ENCODE measurements at regions not wholly inside any gene's neighbourhood (a gene's known extent, or its start where the extent isn't known, plus 50 kb on each side); places are given as distances from the start of the nearest gene placed in this dataset.

- TF ChIP-seq ESRRG (CRISPR knock-in tag; IDR thresholded peaks at IDR 0.05) (no peak), BACH2 (CRISPR knock-in tag; IDR thresholded peaks at IDR 0.05; ENCODE audit: borderline replicate concordance) (no peak), PATZ1 (CRISPR knock-in tag; IDR thresholded peaks at IDR 0.05; ENCODE audit: borderline replicate concordance) (no peak), ISL1 (CRISPR knock-in tag; IDR thresholded peaks at IDR 0.05) (no peak), SNAI2 (CRISPR knock-in tag; IDR thresholded peaks at IDR 0.05) (no peak), TOX (CRISPR knock-in tag; IDR thresholded peaks at IDR 0.05; ENCODE audit: borderline replicate concordance) (no peak), ZFP3 (CRISPR knock-in tag; IDR thresholded peaks at IDR 0.05) (no peak), ARNTL (CRISPR knock-in tag; IDR thresholded peaks at IDR 0.05; ENCODE audit: borderline replicate concordance, low read depth) (no peak)
- no peak for ATAC-seq
These were observed 843.2 kb upstream of the SLIT2 start for GRCh38 chr4:19408490-19408889.

DNA sequence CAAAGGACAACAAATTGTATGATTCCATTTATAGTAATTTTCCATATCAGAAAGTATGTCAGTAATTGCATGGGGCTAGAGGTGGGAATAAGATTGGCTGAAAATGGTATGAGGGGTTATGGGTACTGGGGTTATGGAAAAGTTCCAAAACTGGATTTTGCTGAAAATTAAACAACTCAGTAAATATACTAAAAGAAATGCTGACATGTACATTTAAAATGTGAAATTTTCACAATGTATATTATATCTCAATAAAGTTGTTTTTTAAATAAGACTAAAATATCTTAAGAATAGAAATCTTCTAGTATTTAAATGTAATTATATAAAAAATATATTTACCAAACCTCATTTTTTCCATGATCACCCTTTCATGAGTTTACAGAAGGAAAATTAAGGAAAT lies 844.9 kb upstream of the SLIT2 start:
- TF ChIP-seq ARNTL (CRISPR knock-in tag; IDR thresholded peaks at IDR 0.05; ENCODE audit: borderline replicate concordance, low read depth) (no peak), SNAI2 (CRISPR knock-in tag; IDR thresholded peaks at IDR 0.05) (no peak), ESRRG (CRISPR knock-in tag; IDR thresholded peaks at IDR 0.05) (no peak), TCF4 (CRISPR knock-in tag; IDR thresholded peaks at IDR 0.05; ENCODE audit: borderline replicate concordance) (no peak), BACH2 (CRISPR knock-in tag; IDR thresholded peaks at IDR 0.05; ENCODE audit: borderline replicate concordance) (no peak)
- TF ChIP-seq, protein P1, sequence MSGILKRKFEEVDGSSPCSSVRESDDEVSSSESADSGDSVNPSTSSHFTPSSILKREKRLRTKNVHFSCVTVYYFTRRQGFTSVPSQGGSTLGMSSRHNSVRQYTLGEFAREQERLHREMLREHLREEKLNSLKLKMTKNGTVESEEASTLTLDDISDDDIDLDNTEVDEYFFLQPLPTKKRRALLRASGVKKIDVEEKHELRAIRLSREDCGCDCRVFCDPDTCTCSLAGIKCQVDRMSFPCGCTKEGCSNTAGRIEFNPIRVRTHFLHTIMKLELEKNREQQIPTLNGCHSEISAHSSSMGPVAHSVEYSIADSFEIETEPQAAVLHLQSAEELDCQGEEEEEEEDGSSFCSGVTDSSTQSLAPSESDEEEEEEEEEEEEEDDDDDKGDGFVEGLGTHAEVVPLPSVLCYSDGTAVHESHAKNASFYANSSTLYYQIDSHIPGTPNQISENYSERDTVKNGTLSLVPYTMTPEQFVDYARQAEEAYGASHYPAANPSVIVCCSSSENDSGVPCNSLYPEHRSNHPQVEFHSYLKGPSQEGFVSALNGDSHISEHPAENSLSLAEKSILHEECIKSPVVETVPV (CRISPR knock-in tag; IDR thresholded peaks at IDR 0.05) = no peak
- no peak for ATAC-seq

GRCh38 chr4:19403786-19404370 lies 847.8 kb upstream of the SLIT2 start:
- no peak for TF ChIP-seq PATZ1 (CRISPR knock-in tag; IDR thresholded peaks at IDR 0.05; ENCODE audit: borderline replicate concordance)
- TF ChIP-seq ZFP3 (CRISPR knock-in tag; IDR thresholded peaks at IDR 0.05) = no peak
- TF ChIP-seq, protein P1 (CRISPR knock-in tag; IDR thresholded peaks at IDR 0.05) = no peak
- no peak for TF ChIP-seq ZFP30 (CRISPR knock-in tag; IDR thresholded peaks at IDR 0.05)
- TF ChIP-seq, protein P2, sequence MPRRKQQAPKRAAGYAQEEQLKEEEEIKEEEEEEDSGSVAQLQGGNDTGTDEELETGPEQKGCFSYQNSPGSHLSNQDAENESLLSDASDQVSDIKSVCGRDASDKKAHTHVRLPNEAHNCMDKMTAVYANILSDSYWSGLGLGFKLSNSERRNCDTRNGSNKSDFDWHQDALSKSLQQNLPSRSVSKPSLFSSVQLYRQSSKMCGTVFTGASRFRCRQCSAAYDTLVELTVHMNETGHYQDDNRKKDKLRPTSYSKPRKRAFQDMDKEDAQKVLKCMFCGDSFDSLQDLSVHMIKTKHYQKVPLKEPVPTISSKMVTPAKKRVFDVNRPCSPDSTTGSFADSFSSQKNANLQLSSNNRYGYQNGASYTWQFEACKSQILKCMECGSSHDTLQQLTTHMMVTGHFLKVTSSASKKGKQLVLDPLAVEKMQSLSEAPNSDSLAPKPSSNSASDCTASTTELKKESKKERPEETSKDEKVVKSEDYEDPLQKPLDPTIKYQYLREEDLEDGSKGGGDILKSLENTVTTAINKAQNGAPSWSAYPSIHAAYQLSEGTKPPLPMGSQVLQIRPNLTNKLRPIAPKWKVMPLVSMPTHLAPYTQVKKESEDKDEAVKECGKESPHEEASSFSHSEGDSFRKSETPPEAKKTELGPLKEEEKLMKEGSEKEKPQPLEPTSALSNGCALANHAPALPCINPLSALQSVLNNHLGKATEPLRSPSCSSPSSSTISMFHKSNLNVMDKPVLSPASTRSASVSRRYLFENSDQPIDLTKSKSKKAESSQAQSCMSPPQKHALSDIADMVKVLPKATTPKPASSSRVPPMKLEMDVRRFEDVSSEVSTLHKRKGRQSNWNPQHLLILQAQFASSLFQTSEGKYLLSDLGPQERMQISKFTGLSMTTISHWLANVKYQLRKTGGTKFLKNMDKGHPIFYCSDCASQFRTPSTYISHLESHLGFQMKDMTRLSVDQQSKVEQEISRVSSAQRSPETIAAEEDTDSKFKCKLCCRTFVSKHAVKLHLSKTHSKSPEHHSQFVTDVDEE (CRISPR knock-in tag; IDR thresholded peaks at IDR 0.05) = no peak
- no peak for TF ChIP-seq ISL1 (CRISPR knock-in tag; IDR thresholded peaks at IDR 0.05)
- TF ChIP-seq BACH2 (CRISPR knock-in tag; IDR thresholded peaks at IDR 0.05; ENCODE audit: borderline replicate concordance) = no peak
- no peak for TF ChIP-seq PPARA (CRISPR knock-in tag; IDR thresholded peaks at IDR 0.05; ENCODE audit: borderline replicate concordance)
- no peak for TF ChIP-seq ARNTL (CRISPR knock-in tag; IDR thresholded peaks at IDR 0.05; ENCODE audit: borderline replicate concordance, low read depth)
- TF ChIP-seq OSR1 (CRISPR knock-in tag; IDR thresholded peaks at IDR 0.05) = no peak
- TF ChIP-seq ZNF8 (CRISPR knock-in tag; IDR thresholded peaks at IDR 0.05) = no peak
- TF ChIP-seq POU6F1 (CRISPR knock-in tag; IDR thresholded peaks at IDR 0.05; ENCODE audit: borderline replicate concordance, low read depth) = no peak
- no peak for TF ChIP-seq CSDC2 (CRISPR knock-in tag; IDR thresholded peaks at IDR 0.05)
- ATAC-seq = no peak

Data from SK-N-SH treated with all-trans-retinoic acid at 6 μM for 48 hours (cell line).